DLD1 (cell line): ENCODE measurements at regions not wholly inside any gene's neighbourhood (a gene's known extent, or its start where the extent isn't known, plus 50 kb on each side); places are given as distances from the start of the nearest gene placed in this dataset.
"Not testable (repeated sequence)": the region's sequence is repeated elsewhere in the genome, so short reads cannot be mapped to it uniquely, and the experiment has no call there.

ENCODE experiments used
- in situ Hi-C: cut with HindIII; loops from 2 replicates; pipeline ENCODE4 v1.10.0; 2017; ENCODE audit warnings: low sequenced_read_pairs

- in situ Hi-C loops = no loop called here
Measured at GRCh38 chr13:73548449-73548848, 489.6 kb downstream of the KLF5 start.

- in situ Hi-C loops = no loop called here
Measured at GRCh38 chr13:73547239-73547638, 488.4 kb downstream of the KLF5 start.

GRCh38 chr13:73544175-73544574 is 485.4 kb downstream of the KLF5 start:
- in situ Hi-C loops = no loop called here

- in situ Hi-C loops = no loop called here
Measured at GRCh38 chr13:73542446-73542845, 483.6 kb downstream of the KLF5 start.

- in situ Hi-C loops = no loop called here
Measured at GRCh38 chr13:73536865-73537264, 478.1 kb downstream of the KLF5 start.

- in situ Hi-C loops = no loop called here
Measured at GRCh38 chr13:73535341-73535740, 476.5 kb downstream of the KLF5 start.

- in situ Hi-C loops = no loop called here
Measured at GRCh38 chr13:73532987-73533510, 474.2 kb downstream of the KLF5 start.

- in situ Hi-C loops = no loop called here
Measured at GRCh38 chr13:73532582-73532981, 473.8 kb downstream of the KLF5 start.

GRCh38 chr13:73531014-73531413 is 472.2 kb downstream of the KLF5 start:
- in situ Hi-C loops = no loop called here

GRCh38 chr13:73522937-73523336 is 464.1 kb downstream of the KLF5 start:
- in situ Hi-C loops = no loop called here

- in situ Hi-C loops = no loop called here
Measured at GRCh38 chr13:73521985-73522524, 463.2 kb downstream of the KLF5 start.

- in situ Hi-C loops = no loop called here
Measured at GRCh38 chr13:73521290-73521624, 462.5 kb downstream of the KLF5 start.

GRCh38 chr13:73520566-73521289 is 461.9 kb downstream of the KLF5 start:
- in situ Hi-C loops = no loop called here

- in situ Hi-C loops = not testable (repeated sequence)
Measured at GRCh38 chr13:73520135-73520534, 461.3 kb downstream of the KLF5 start.

GRCh38 chr13:73519396-73520116 is 460.8 kb downstream of the KLF5 start:
- in situ Hi-C loops = no loop called here

- in situ Hi-C loops = no loop called here
Measured at GRCh38 chr13:73517766-73518165, 459.0 kb downstream of the KLF5 start.

- in situ Hi-C loops = no loop called here
Measured at GRCh38 chr13:73516731-73517130, 457.9 kb downstream of the KLF5 start.

- in situ Hi-C loops = no loop called here
Measured at GRCh38 chr13:73514208-73514607, 455.4 kb downstream of the KLF5 start.

GRCh38 chr13:73513751-73514150 is 454.9 kb downstream of the KLF5 start:
- in situ Hi-C loops = no loop called here

GRCh38 chr13:73508841-73509240 is 450.0 kb downstream of the KLF5 start:
- in situ Hi-C loops = no loop called here

- in situ Hi-C loops = no loop called here
Measured at GRCh38 chr13:73505376-73505890, 446.6 kb downstream of the KLF5 start.

GRCh38 chr13:73499695-73500094 is 440.9 kb downstream of the KLF5 start:
- in situ Hi-C loops = no loop called here
